GM21528 (cell line): ENCODE measurements at regions not wholly inside any gene's neighbourhood (a gene's known extent, or its start where the extent isn't known, plus 50 kb on each side); places are given as distances from the start of the nearest gene placed in this dataset.
A peak's percentile ranks its signal among the peaks of the same experiment; 100 is the strongest.

ENCODE experiments used
- ATAC-seq: cut with Tn5 transposase; IDR thresholded peaks from one replicate; pipeline ENCODE4 v1.9.1; 2021; ENCODE audit warnings: mild to moderate bottlenecking, moderate library complexity; ENCODE audit not compliant: unreplicated experiment, low FRiP score

GRCh38 chr2:153043385-153043784 lies 325.0 kb downstream of the ARL6IP6 start:
- no peak for ATAC-seq

GRCh38 chr2:153028626-153029025 lies 310.2 kb downstream of the ARL6IP6 start:
- ATAC-seq = no peak

- no peak for ATAC-seq
Measured at GRCh38 chr2:153027533-153027932, 309.1 kb downstream of the ARL6IP6 start.

GRCh38 chr2:153020201-153020600 lies 301.8 kb downstream of the ARL6IP6 start:
- ATAC-seq = no peak

- no peak for ATAC-seq
Measured at GRCh38 chr2:153005071-153005730, 286.8 kb downstream of the ARL6IP6 start.

GRCh38 chr2:153004627-153005026 lies 286.2 kb downstream of the ARL6IP6 start:
- ATAC-seq = no peak

- ATAC-seq = no peak
Measured at GRCh38 chr2:152974146-152974545, 255.7 kb downstream of the ARL6IP6 start.

- no peak for ATAC-seq
Measured at GRCh38 chr2:152971685-152972084, 253.3 kb downstream of the ARL6IP6 start.

GRCh38 chr2:152962446-152962845 lies 244.0 kb downstream of the ARL6IP6 start:
- no peak for ATAC-seq

- ATAC-seq = no peak
Measured at GRCh38 chr2:152961351-152961750, 242.9 kb downstream of the ARL6IP6 start.

- ATAC-seq = no peak
Measured at GRCh38 chr2:152950126-152950525, 231.7 kb downstream of the ARL6IP6 start.

- ATAC-seq = no peak
Measured at GRCh38 chr2:152944099-152944498, 225.7 kb downstream of the ARL6IP6 start.

GRCh38 chr2:152942940-152943440 lies 224.6 kb downstream of the ARL6IP6 start:
- ATAC-seq = no peak

- no peak for ATAC-seq
Measured at GRCh38 chr2:152930501-152930900, 212.1 kb downstream of the ARL6IP6 start.

- ATAC-seq = no peak
Measured at GRCh38 chr2:152929628-152930027, 211.2 kb downstream of the ARL6IP6 start.

GRCh38 chr2:152925547-152926448 lies 207.4 kb downstream of the ARL6IP6 start:
- ATAC-seq = peak; percentile 75

- no peak for ATAC-seq
Measured at GRCh38 chr2:152924722-152925121, 206.3 kb downstream of the ARL6IP6 start.

GRCh38 chr2:152924219-152924618 lies 205.8 kb downstream of the ARL6IP6 start:
- ATAC-seq = no peak

- ATAC-seq = no peak
Measured at GRCh38 chr2:152920846-152921245, 202.4 kb downstream of the ARL6IP6 start.

- no peak for ATAC-seq
Measured at GRCh38 chr2:152910970-152911369, 192.6 kb downstream of the ARL6IP6 start.

- no peak for ATAC-seq
Measured at GRCh38 chr2:152907046-152907445, 188.6 kb downstream of the ARL6IP6 start.

GRCh38 chr2:152894051-152894450 lies 175.6 kb downstream of the ARL6IP6 start:
- no peak for ATAC-seq
